ENCODE measurements at regions not wholly inside any gene's neighbourhood (a gene's known extent, or its start where the extent isn't known, plus 50 kb on each side); places are given as distances from the start of the nearest gene placed in this dataset.

GRCh38 chr1:229984992-229985612 is 81.9 kb upstream of the GALNT2 start:
- Mint-ChIP-seq H3K9me3 (no peaks in the 10 kb centered on the region), H3K4me3 (no peak overlapping the region), H3K4me1 (peaks cover 19% of the 10 kb centered on the region), H3K27me3 (ENCODE audit: low read depth) (peaks cover 18% of the 10 kb centered on the region), H3K27ac (no peak overlapping the region), H3K36me3 (ENCODE audit: low read depth) (no peaks in the 10 kb centered on the region)
- no peak for TF ChIP-seq CTCF (IDR thresholded peaks at IDR 0.05; ENCODE audit: unreplicated experiment in 3 of 3)

- Mint-ChIP-seq H3K27ac (no peak overlapping the region), H3K36me3 (ENCODE audit: low read depth) (no peaks in the 10 kb centered on the region), H3K9me3 (no peaks in the 10 kb centered on the region), H3K4me1 (peaks cover 19% of the 10 kb centered on the region), H3K4me3 (no peak overlapping the region), H3K27me3 (ENCODE audit: low read depth) (peaks cover 18% of the 10 kb centered on the region)
- no peak for TF ChIP-seq CTCF (IDR thresholded peaks at IDR 0.05; ENCODE audit: unreplicated experiment in 3 of 3)
Measured at GRCh38 chr1:229985613-229986010, 81.4 kb upstream of the GALNT2 start.

GRCh38 chr1:229986737-229987337 is 80.2 kb upstream of the GALNT2 start:
- no peak overlapping the region for H3K27ac Mint-ChIP-seq
- no peaks in the 10 kb centered on the region for H3K36me3 Mint-ChIP-seq (ENCODE audit: low read depth)
- no peak for TF ChIP-seq CTCF (IDR thresholded peaks at IDR 0.05; ENCODE audit: unreplicated experiment in 3 of 3)
- H3K9me3 Mint-ChIP-seq, result no peaks in the 10 kb centered on the region
- peaks cover 18% of the 10 kb centered on the region for H3K27me3 Mint-ChIP-seq (ENCODE audit: low read depth)
- no peak overlapping the region for H3K4me3 Mint-ChIP-seq
- H3K4me1 Mint-ChIP-seq, result peaks cover 29% of the 10 kb centered on the region

GRCh38 chr1:229987953-229988352 is 79.1 kb upstream of the GALNT2 start:
- peaks cover 17% of the 10 kb centered on the region for H3K27me3 Mint-ChIP-seq (ENCODE audit: low read depth)
- no peak overlapping the region for H3K4me3 Mint-ChIP-seq
- no peak for TF ChIP-seq CTCF (IDR thresholded peaks at IDR 0.05; ENCODE audit: unreplicated experiment in 3 of 3)
- H3K36me3 Mint-ChIP-seq (ENCODE audit: low read depth), result no peaks in the 10 kb centered on the region
- H3K4me1 Mint-ChIP-seq, result peaks cover 36% of the 10 kb centered on the region
- H3K9me3 Mint-ChIP-seq, result no peaks in the 10 kb centered on the region
- no peak overlapping the region for H3K27ac Mint-ChIP-seq

GRCh38 chr1:229988534-229988933 is 78.5 kb upstream of the GALNT2 start:
- no peak overlapping the region for H3K4me3 Mint-ChIP-seq
- no peak for TF ChIP-seq CTCF (IDR thresholded peaks at IDR 0.05; ENCODE audit: unreplicated experiment in 3 of 3)
- no peaks in the 10 kb centered on the region for H3K9me3 Mint-ChIP-seq
- peaks cover 13% of the 10 kb centered on the region for H3K27me3 Mint-ChIP-seq (ENCODE audit: low read depth)
- no peak overlapping the region for H3K27ac Mint-ChIP-seq
- peaks cover 36% of the 10 kb centered on the region for H3K4me1 Mint-ChIP-seq
- no peaks in the 10 kb centered on the region for H3K36me3 Mint-ChIP-seq (ENCODE audit: low read depth)

All from nephron (organoid).